ENCODE measurements at regions not wholly inside any gene's neighbourhood (a gene's known extent, or its start where the extent isn't known, plus 50 kb on each side); places are given as distances from the start of the nearest gene placed in this dataset.

GRCh38 chr21:43325036-43325435, 101.9 kb downstream of the SIK1 start:
- peak overlapping the region; percentile 45; the same call in 1 of the 2 replicates for H3K27ac Mint-ChIP-seq
- no peaks in the 10 kb centered on the region for H3K36me3 Mint-ChIP-seq
- H3K4me1 Mint-ChIP-seq, result no peaks in the 10 kb centered on the region
- H3K9me3 Mint-ChIP-seq, result no peaks in the 10 kb centered on the region
- CTCF ChIA-PET, result interaction anchor here (0.6 kb wide), 1 partner anchor 48 kb away, joined by 5 read pairs; no protein-coding TSS in a partner anchor
- DNase-seq (ENCODE audit: low spot score) (no peak), ATAC-seq (no peak)
- no peak overlapping the region for H3K4me3 Mint-ChIP-seq
- POLR2A ChIA-PET, result no interaction called here
- H3K27me3 Mint-ChIP-seq (ENCODE audit: low read depth), result no peaks in the 10 kb centered on the region
- TF ChIP-seq STAT6 (CRISPR knock-in tag; conservative IDR thresholded peaks at IDR 0.05; ENCODE audit: low read depth), result no peak
- TF ChIP-seq NFATC4 (CRISPR knock-in tag; IDR thresholded peaks at IDR 0.05), result no peak
- TF ChIP-seq GTF2I (CRISPR knock-in tag; conservative IDR thresholded peaks at IDR 0.05), result no peak
- no peak for TF ChIP-seq CTCF (IDR thresholded peaks at IDR 0.05)
- TF ChIP-seq CREM (CRISPR knock-in tag; IDR thresholded peaks at IDR 0.05), result no peak
- TF ChIP-seq CBFB (CRISPR knock-in tag; IDR thresholded peaks at IDR 0.05; ENCODE audit: low read depth), result no peak

GRCh38 chr21:43324596-43324995, 102.3 kb downstream of the SIK1 start:
- ChIA-PET CTCF (interaction anchor here (0.6 kb wide), 1 partner anchor 47 kb away, joined by 5 read pairs; no protein-coding TSS in a partner anchor), POLR2A (interaction anchor here (1.2 kb wide), 1 partner anchor 9 kb away, joined by 3 read pairs; no protein-coding TSS in a partner anchor)
- Mint-ChIP-seq H3K36me3 (no peaks in the 10 kb centered on the region), H3K4me1 (no peaks in the 10 kb centered on the region), H3K27me3 (ENCODE audit: low read depth) (no peaks in the 10 kb centered on the region), H3K4me3 (no peak overlapping the region), H3K9me3 (no peaks in the 10 kb centered on the region), H3K27ac (no peak overlapping the region)
- ATAC-seq (no peak), DNase-seq (ENCODE audit: low spot score) (no peak)
- TF ChIP-seq ATF2 (CRISPR knock-in tag; IDR thresholded peaks at IDR 0.05; ENCODE audit: borderline replicate concordance, low read depth) (no peak), CREB1 (CRISPR knock-in tag; IDR thresholded peaks at IDR 0.05) (no peak), TP53 (CRISPR knock-in tag; IDR thresholded peaks at IDR 0.05) (no peak)

- Mint-ChIP-seq H3K36me3 (no peaks in the 10 kb centered on the region), H3K4me1 (no peaks in the 10 kb centered on the region), H3K27me3 (ENCODE audit: low read depth) (no peaks in the 10 kb centered on the region), H3K9me3 (peaks cover 5% of the 10 kb centered on the region), H3K4me3 (no peak overlapping the region), H3K27ac (no peak overlapping the region)
- TF ChIP-seq ZSCAN18 (CRISPR knock-in tag; IDR thresholded peaks at IDR 0.05) (no peak), CREM (CRISPR knock-in tag; IDR thresholded peaks at IDR 0.05) (no peak), ZNF219 (CRISPR knock-in tag; IDR thresholded peaks at IDR 0.05; ENCODE audit: borderline replicate concordance) (no peak), ARID4B (CRISPR knock-in tag; IDR thresholded peaks at IDR 0.05; ENCODE audit: borderline replicate concordance) (no peak), CDX4 (CRISPR knock-in tag; IDR thresholded peaks at IDR 0.05; ENCODE audit: borderline replicate concordance) (no peak)
- CTCF ChIA-PET, result interaction anchor here (0.9 kb wide), 1 partner anchor 8 kb away, joined by 3 read pairs; no protein-coding TSS in a partner anchor
- ATAC-seq (no peak), DNase-seq (ENCODE audit: low spot score) (no peak)
- POLR2A ChIA-PET, result interaction anchor here (1.2 kb wide), 1 partner anchor 8 kb away, joined by 3 read pairs; no protein-coding TSS in a partner anchor
Measured at GRCh38 chr21:43323244-43324005, 103.5 kb downstream of the SIK1 start.

Data from WTC11 (cell line).